Activated T-cell treated with anti-CD3 and anti-CD28 coated beads for 48 hours (primary cell): ENCODE measurements at regions not wholly inside any gene's neighbourhood (a gene's known extent, or its start where the extent isn't known, plus 50 kb on each side); places are given as distances from the start of the nearest gene placed in this dataset.
"Not testable (repeated sequence)": the region's sequence is repeated elsewhere in the genome, so short reads cannot be mapped to it uniquely, and the experiment has no call there.

Experiments
- DNase-seq: peaks from one replicate; pipeline ENCODE4 v3.0.0-alpha.2; 2020; ENCODE audit warnings: low read depth

GRCh38 chr5:166185185-166185584, 2106.3 kb upstream of the WWC1 start:
- DNase-seq = no peak

GRCh38 chr5:166188501-166189325, 2102.7 kb upstream of the WWC1 start:
- DNase-seq = no peak

GRCh38 chr5:166192696-166193095, 2098.7 kb upstream of the WWC1 start:
- no peak for DNase-seq

- no peak for DNase-seq
These were observed 2095.5 kb upstream of the WWC1 start for GRCh38 chr5:166195981-166196380.

- no peak for DNase-seq
These were observed 2090.9 kb upstream of the WWC1 start for GRCh38 chr5:166200532-166200931.

- no peak for DNase-seq
These were observed 2079.8 kb upstream of the WWC1 start for GRCh38 chr5:166211640-166212039.

GRCh38 chr5:166236327-166236726, 2055.1 kb upstream of the WWC1 start:
- no peak for DNase-seq

- no peak for DNase-seq
These were observed 2050.7 kb upstream of the WWC1 start for GRCh38 chr5:166240705-166241104.

- no peak for DNase-seq
These were observed 2045.9 kb upstream of the WWC1 start for GRCh38 chr5:166245556-166245955.

- DNase-seq = no peak
These were observed 2039.7 kb upstream of the WWC1 start for GRCh38 chr5:166251786-166252185.

GRCh38 chr5:166257661-166258060, 2033.8 kb upstream of the WWC1 start:
- DNase-seq = no peak

- DNase-seq = no peak
These were observed 2029.0 kb upstream of the WWC1 start for GRCh38 chr5:166262395-166262794.

- no peak for DNase-seq
These were observed 2023.5 kb upstream of the WWC1 start for GRCh38 chr5:166267907-166268306.

GRCh38 chr5:166270712-166271111, 2020.7 kb upstream of the WWC1 start:
- DNase-seq = no peak

GRCh38 chr5:166276006-166276405, 2015.4 kb upstream of the WWC1 start:
- DNase-seq = no peak

GRCh38 chr5:166279828-166280227, 2011.6 kb upstream of the WWC1 start:
- DNase-seq = no peak

GRCh38 chr5:166281433-166281832, 2010.0 kb upstream of the WWC1 start:
- DNase-seq = no peak

GRCh38 chr5:166282939-166283338, 2008.5 kb upstream of the WWC1 start:
- DNase-seq = no peak

- DNase-seq = no peak
These were observed 2006.1 kb upstream of the WWC1 start for GRCh38 chr5:166285361-166285760.

- no peak for DNase-seq
These were observed 2004.6 kb upstream of the WWC1 start for GRCh38 chr5:166286832-166287231.

- DNase-seq = no peak
These were observed 2003.6 kb upstream of the WWC1 start for GRCh38 chr5:166287866-166288265.

GRCh38 chr5:166291800-166292199, 1999.6 kb upstream of the WWC1 start:
- DNase-seq = not testable (repeated sequence)

- DNase-seq = no peak
These were observed 1997.6 kb upstream of the WWC1 start for GRCh38 chr5:166293892-166294291.

GRCh38 chr5:166302166-166302565, 1989.3 kb upstream of the WWC1 start:
- no peak for DNase-seq
